Myocyte (in vitro differentiated cells): ENCODE measurements at regions not wholly inside any gene's neighbourhood (a gene's known extent, or its start where the extent isn't known, plus 50 kb on each side); places are given as distances from the start of the nearest gene placed in this dataset.

ENCODE experiments used
- DNase-seq: peaks from one replicate; pipeline ENCODE4 v3.0.0-alpha.2; 2012; ENCODE audit warnings: low read depth

- no peak for DNase-seq
These were observed 643.8 kb downstream of the SORCS1 start for GRCh38 chr10:106520698-106521097.

GRCh38 chr10:106519376-106520030 is 645.0 kb downstream of the SORCS1 start:
- DNase-seq: no peak

GRCh38 chr10:106515206-106515790 is 649.2 kb downstream of the SORCS1 start:
- DNase-seq: no peak

- no peak for DNase-seq
These were observed 651.1 kb downstream of the SORCS1 start for GRCh38 chr10:106513352-106513771.

GRCh38 chr10:106511917-106512316 is 652.6 kb downstream of the SORCS1 start:
- no peak for DNase-seq

- DNase-seq: no peak
These were observed 655.6 kb downstream of the SORCS1 start for GRCh38 chr10:106508950-106509349.

GRCh38 chr10:106506526-106507283 is 657.8 kb downstream of the SORCS1 start:
- DNase-seq: no peak

- no peak for DNase-seq
These were observed 660.0 kb downstream of the SORCS1 start for GRCh38 chr10:106504536-106504935.

GRCh38 chr10:106502641-106503040 is 661.9 kb downstream of the SORCS1 start:
- no peak for DNase-seq

- no peak for DNase-seq
These were observed 663.5 kb downstream of the SORCS1 start for GRCh38 chr10:106500925-106501525.

GRCh38 chr10:106500041-106500924 is 664.2 kb downstream of the SORCS1 start:
- no peak for DNase-seq

GRCh38 chr10:106499448-106499847 is 665.1 kb downstream of the SORCS1 start:
- no peak for DNase-seq

- DNase-seq: no peak
These were observed 665.8 kb downstream of the SORCS1 start for GRCh38 chr10:106498675-106499074.

GRCh38 chr10:106495931-106496330 is 668.6 kb downstream of the SORCS1 start:
- no peak for DNase-seq

GRCh38 chr10:106493751-106494150 is 670.8 kb downstream of the SORCS1 start:
- DNase-seq: no peak

- DNase-seq: no peak
These were observed 671.3 kb downstream of the SORCS1 start for GRCh38 chr10:106493226-106493625.

GRCh38 chr10:106487726-106488125 is 676.8 kb downstream of the SORCS1 start:
- no peak for DNase-seq

- no peak for DNase-seq
These were observed 682.8 kb downstream of the SORCS1 start for GRCh38 chr10:106481598-106482275.

- DNase-seq: no peak
These were observed 684.9 kb downstream of the SORCS1 start for GRCh38 chr10:106479636-106480035.

GRCh38 chr10:106474876-106475275 is 689.6 kb downstream of the SORCS1 start:
- no peak for DNase-seq
